Endodermal cell (in vitro differentiated cells): ENCODE measurements at regions not wholly inside any gene's neighbourhood (a gene's known extent, or its start where the extent isn't known, plus 50 kb on each side); places are given as distances from the start of the nearest gene placed in this dataset.

Source experiments
- DNase-seq: peaks from one replicate; pipeline ENCODE4 v3.0.0-alpha.2; 2017
- H3K27ac ChIP-seq: 2 replicates; pipeline ENCODE4 v1.5.1; 2013; ENCODE audit warnings: mild to moderate bottlenecking, low read depth, low read length, moderate library complexity
- H3K27me3 ChIP-seq: 2 replicates; pipeline ENCODE4 v1.6.1; 2013; ENCODE audit warnings: mild to moderate bottlenecking, low read length, moderate library complexity; ENCODE audit not compliant: insufficient read depth, control insufficient read depth, poor library complexity, severe bottlenecking
- H3K36me3 ChIP-seq: 2 replicates; pipeline ENCODE4 v1.7.0; 2013; ENCODE audit warnings: mild to moderate bottlenecking, low read length, moderate library complexity; ENCODE audit not compliant: control insufficient read depth, insufficient read depth
- H3K4me1 ChIP-seq: one replicate; pipeline ENCODE4 v1.7.0; 2013; ENCODE audit warnings: low read length; ENCODE audit not compliant: control insufficient read depth, insufficient read depth
- H3K4me3 ChIP-seq: 2 replicates; pipeline ENCODE4 v1.5.1; 2013; ENCODE audit warnings: mild to moderate bottlenecking, low read length, moderate library complexity
- H3K9ac ChIP-seq: 2 replicates; pipeline ENCODE4 v1.6.1; 2013; ENCODE audit warnings: mild to moderate bottlenecking, low read length, moderate library complexity; ENCODE audit not compliant: poor library complexity, severe bottlenecking; ENCODE audit errors: extremely low read depth
- H3K9me3 ChIP-seq: 2 replicates; pipeline ENCODE4 v1.6.1; 2013; ENCODE audit warnings: mild to moderate bottlenecking, low read length, moderate library complexity; ENCODE audit not compliant: control insufficient read depth
- H3K27ac Mint-ChIP-seq: 2 replicates; pipeline ENCODE4 v1.8.0; 2020; ENCODE audit warnings: mixed read lengths
- H3K27me3 Mint-ChIP-seq: 2 replicates; pipeline ENCODE4 v1.8.0; 2021; ENCODE audit warnings: mild to moderate bottlenecking, mixed read lengths; ENCODE audit not compliant: insufficient read depth
- H3K36me3 Mint-ChIP-seq: 2 replicates; pipeline ENCODE4 v1.8.0; 2020; ENCODE audit warnings: low read depth, mixed read lengths
- H3K4me1 Mint-ChIP-seq: 2 replicates; pipeline ENCODE4 v1.8.0; 2020; ENCODE audit warnings: mixed read lengths
- H3K4me3 Mint-ChIP-seq: 2 replicates; pipeline ENCODE4 v1.8.0; 2020; ENCODE audit warnings: mild to moderate bottlenecking, moderate library complexity, mixed read lengths
- H3K9me3 Mint-ChIP-seq: 2 replicates; pipeline ENCODE4 v1.8.0; 2020; ENCODE audit warnings: mild to moderate bottlenecking, mixed read lengths
- CTCF ChIP-seq: fragments of 200-600 bp; sonication (generic); conservative IDR thresholded peaks from 2 replicates; pipeline ENCODE4 v1.5.0; 2021; ENCODE audit warnings: antibody characterized with exemption, mild to moderate bottlenecking
- WGBS, 2 experiments: methylation state at CpG; one replicate each; pipeline versions ENCODE4 v1.1.5 to v1.1.7; 2013; ENCODE audit warnings: missing lambda C conversion rate in 2 of 2, mixed read lengths in 1 of 2; ENCODE audit not compliant: insufficient coverage in 1 of 2, insufficient read length in 1 of 2; 5-methylcytosine and 5-hydroxymethylcytosine counted together

- peaks cover 19% of the 10 kb centered on the region for H3K4me1 Mint-ChIP-seq
- no peak overlapping the region for H3K27ac Mint-ChIP-seq
- peaks cover 6% of the 10 kb centered on the region for H3K4me1 ChIP-seq
- peaks cover 7% of the 10 kb centered on the region for H3K27me3 ChIP-seq
- no peak overlapping the region for H3K4me3 ChIP-seq
- H3K9me3 ChIP-seq: no peaks in the 10 kb centered on the region
- H3K27me3 Mint-ChIP-seq: peaks cover 10% of the 10 kb centered on the region
- no peak for TF ChIP-seq CTCF
- WGBS, 2 experiments: 85 to 86% methylated on average over 4 to 8 of the region's 8 CpGs
- no peak overlapping the region for H3K9ac ChIP-seq
- no peaks in the 10 kb centered on the region for H3K36me3 Mint-ChIP-seq
- DNase-seq: no peak
- no peaks in the 10 kb centered on the region for H3K36me3 ChIP-seq
- H3K4me3 Mint-ChIP-seq: no peak overlapping the region
- H3K27ac ChIP-seq: no peak overlapping the region
- H3K9me3 Mint-ChIP-seq: peaks cover 2% of the 10 kb centered on the region
Observed at GRCh38 chr9:91060520-91061343, 259.1 kb downstream of the SYK start.

GRCh38 chr9:91061506-91061905 is 259.9 kb downstream of the SYK start:
- TF ChIP-seq CTCF: no peak
- no peak overlapping the region for H3K4me3 ChIP-seq

DNA sequence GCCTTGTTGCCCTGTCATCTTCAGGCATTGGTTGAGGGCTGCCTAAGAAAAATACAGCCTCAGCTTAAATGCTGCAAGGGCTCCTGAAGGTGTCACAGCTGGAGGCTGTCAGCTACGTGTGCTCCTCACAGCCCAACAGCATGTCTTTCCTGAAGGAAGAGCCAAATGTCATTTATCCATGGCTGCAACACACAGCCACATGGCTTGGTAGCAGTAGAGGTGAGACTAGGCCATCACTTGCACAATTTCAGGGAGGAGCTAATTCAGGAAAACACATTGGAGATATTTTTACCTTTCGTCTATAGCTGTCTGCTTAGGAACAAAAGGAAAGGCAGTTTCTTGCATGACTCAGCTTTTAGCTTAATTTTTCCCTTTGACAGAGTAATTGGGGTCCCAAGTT is 260.7 kb downstream of the SYK start:
- TF ChIP-seq CTCF: no peak
- H3K27ac Mint-ChIP-seq: no peak overlapping the region
- H3K4me3 Mint-ChIP-seq: no peak overlapping the region
- H3K4me1 Mint-ChIP-seq: peaks cover 19% of the 10 kb centered on the region
- H3K9me3 ChIP-seq: no peaks in the 10 kb centered on the region
- peaks cover 24% of the 10 kb centered on the region for H3K27me3 Mint-ChIP-seq
- peaks cover 6% of the 10 kb centered on the region for H3K4me1 ChIP-seq
- no peak overlapping the region for H3K4me3 ChIP-seq
- H3K9me3 Mint-ChIP-seq: peaks cover 2% of the 10 kb centered on the region
- DNase-seq: no peak
- WGBS, 2 experiments: 68 to 80% methylated on average over 2 of the region's 2 CpGs
- no peaks in the 10 kb centered on the region for H3K36me3 ChIP-seq
- H3K27me3 ChIP-seq: peaks cover 7% of the 10 kb centered on the region
- no peak overlapping the region for H3K27ac ChIP-seq
- H3K36me3 Mint-ChIP-seq: no peaks in the 10 kb centered on the region
- H3K9ac ChIP-seq: no peak overlapping the region

More at GRCh38 chr9:91061506-91061905, 259.9 kb downstream of the SYK start:
- no peak for DNase-seq
- Mint-ChIP-seq H3K27ac (no peak overlapping the region), H3K36me3 (no peaks in the 10 kb centered on the region), H3K4me3 (no peak overlapping the region), H3K4me1 (peaks cover 19% of the 10 kb centered on the region), H3K9me3 (peaks cover 2% of the 10 kb centered on the region), H3K27me3 (peaks cover 16% of the 10 kb centered on the region)
- Histone ChIP-seq H3K9me3 (no peaks in the 10 kb centered on the region), H3K9ac (no peak overlapping the region), H3K4me1 (peaks cover 6% of the 10 kb centered on the region), H3K27me3 (peaks cover 7% of the 10 kb centered on the region), H3K36me3 (no peaks in the 10 kb centered on the region), H3K27ac (no peak overlapping the region)
- 89% methylated on average over 2 of the region's 2 CpGs; no CpG with 5 or more reads in 1 of the 2 experiments for WGBS, 2 experiments
